GM21367 (cell line): ENCODE measurements at regions not wholly inside any gene's neighbourhood (a gene's known extent, or its start where the extent isn't known, plus 50 kb on each side); places are given as distances from the start of the nearest gene placed in this dataset.
A peak's percentile ranks its signal among the peaks of the same experiment; 100 is the strongest.

ENCODE experiments used
- ATAC-seq: cut with Tn5 transposase; IDR thresholded peaks from one replicate; pipeline ENCODE4 v1.9.1; 2021; ENCODE audit not compliant: unreplicated experiment

- no peak for ATAC-seq
Observed at GRCh38 chr9:21561502-21561901, 79.4 kb upstream of the IFNE start.

GRCh38 chr9:21564175-21564574 lies 82.1 kb upstream of the IFNE start:
- no peak for ATAC-seq

GRCh38 chr9:21565155-21565554 lies 83.0 kb upstream of the IFNE start:
- ATAC-seq: no peak

GRCh38 chr9:21567926-21568325 lies 85.8 kb upstream of the IFNE start:
- no peak for ATAC-seq

- no peak for ATAC-seq
Observed at GRCh38 chr9:21568484-21568883, 86.4 kb upstream of the IFNE start.

GRCh38 chr9:21569721-21570120 lies 87.6 kb upstream of the IFNE start:
- ATAC-seq: no peak

- no peak for ATAC-seq
Observed at GRCh38 chr9:21570643-21571275, 88.6 kb upstream of the IFNE start.

- no peak for ATAC-seq
Observed at GRCh38 chr9:21574261-21574660, 92.1 kb upstream of the IFNE start.

- ATAC-seq: peak; percentile 50
Observed at GRCh38 chr9:21576331-21577189, 94.4 kb upstream of the IFNE start.

- ATAC-seq: no peak
Observed at GRCh38 chr9:21579247-21579671, 97.1 kb upstream of the IFNE start.

GRCh38 chr9:21579743-21580142 lies 97.6 kb upstream of the IFNE start:
- ATAC-seq: no peak

GRCh38 chr9:21580636-21581378 lies 98.7 kb upstream of the IFNE start:
- no peak for ATAC-seq

- no peak for ATAC-seq
Observed at GRCh38 chr9:21583628-21584377, 101.7 kb upstream of the IFNE start.

- ATAC-seq: no peak
Observed at GRCh38 chr9:21584890-21585289, 102.8 kb upstream of the IFNE start.

GRCh38 chr9:21585756-21586752 lies 103.9 kb upstream of the IFNE start:
- no peak for ATAC-seq

GRCh38 chr9:21589344-21590056 lies 107.4 kb upstream of the IFNE start:
- ATAC-seq: no peak

- ATAC-seq: no peak
Observed at GRCh38 chr9:21590058-21590996, 108.2 kb upstream of the IFNE start.
